HEK293 (cell line): ENCODE measurements at regions not wholly inside any gene's neighbourhood (a gene's known extent, or its start where the extent isn't known, plus 50 kb on each side); places are given as distances from the start of the nearest gene placed in this dataset.

Source experiments
- ELK4 ChIP-seq: IDR thresholded peaks from 2 replicates; pipeline ENCODE4 v1.6.1; 2011; ENCODE audit warnings: mild to moderate bottlenecking, low read depth, low read length, borderline replicate concordance
- GLI4 ChIP-seq: fragments of 450-650 bp; formaldehyde crosslinking; IDR thresholded peaks from 2 replicates; pipeline ENCODE4 v1.5.1; 2016; ENCODE audit warnings: missing biosample characterization, missing genetic modification characterization
- HOXC10 ChIP-seq: sonication (generic); formaldehyde crosslinking; IDR thresholded peaks from 2 replicates; pipeline ENCODE4 v1.8.1; 2023; ENCODE audit warnings: mild to moderate bottlenecking, missing genetic modification reagents
- HOXD13 ChIP-seq: sonication (generic); formaldehyde crosslinking; IDR thresholded peaks from 2 replicates; pipeline ENCODE4 v1.8.0; 2022; ENCODE audit warnings: missing genetic modification reagents, borderline replicate concordance
- KLF17 ChIP-seq: fragments of 450-650 bp; formaldehyde crosslinking; IDR thresholded peaks from 2 replicates; pipeline ENCODE4 v1.5.1; 2016; ENCODE audit warnings: missing biosample characterization, missing genetic modification characterization
- PBX3 ChIP-seq: sonication (generic); formaldehyde crosslinking; IDR thresholded peaks from 2 replicates; pipeline ENCODE4 v1.8.1; 2022; ENCODE audit warnings: mild to moderate bottlenecking, moderate library complexity, missing genetic modification reagents
- PRDM4 ChIP-seq: fragments of 450-650 bp; formaldehyde crosslinking; IDR thresholded peaks from 2 replicates; pipeline ENCODE4 v1.5.1; 2017; ENCODE audit warnings: missing biosample characterization, missing genetic modification characterization
- SALL2 ChIP-seq: fragments of 450-650 bp; formaldehyde crosslinking; IDR thresholded peaks from 2 replicates; pipeline ENCODE4 v1.5.0; 2017; ENCODE audit warnings: missing biosample characterization, mild to moderate bottlenecking, missing genetic modification characterization, borderline replicate concordance
- TRIM28 ChIP-seq: IDR thresholded peaks from 2 replicates; pipeline ENCODE4 v1.6.1; 2011; ENCODE audit warnings: low read length, control low read depth, borderline replicate concordance
- ZBTB48 ChIP-seq: fragments of 450-650 bp; formaldehyde crosslinking; IDR thresholded peaks from 2 replicates; pipeline ENCODE4 v1.5.1; 2016; ENCODE audit warnings: missing biosample characterization, missing genetic modification characterization
- ZFP3 ChIP-seq: fragments of 450-650 bp; formaldehyde crosslinking; IDR thresholded peaks from 2 replicates; pipeline ENCODE4 v1.5.1; 2016; ENCODE audit warnings: low read depth, missing biosample characterization, missing genetic modification characterization
- ZNF112 ChIP-seq: fragments of 450-650 bp; formaldehyde crosslinking; IDR thresholded peaks from 2 replicates; pipeline ENCODE4 v1.5.0; 2017; ENCODE audit warnings: missing biosample characterization, missing genetic modification characterization
- ZNF155 ChIP-seq: fragments of 450-650 bp; formaldehyde crosslinking; IDR thresholded peaks from 2 replicates; pipeline ENCODE4 v1.5.1; 2016; ENCODE audit warnings: missing biosample characterization, missing genetic modification characterization
- ZNF174 ChIP-seq: fragments of 450-650 bp; formaldehyde crosslinking; IDR thresholded peaks from 2 replicates; pipeline ENCODE4 v1.5.0; 2017; ENCODE audit warnings: missing biosample characterization, mild to moderate bottlenecking, missing genetic modification characterization
- ZNF202 ChIP-seq: fragments of 450-650 bp; formaldehyde crosslinking; IDR thresholded peaks from 2 replicates; pipeline ENCODE4 v1.5.1; 2016; ENCODE audit warnings: missing biosample characterization, missing genetic modification characterization, borderline replicate concordance
- ZNF221 ChIP-seq: fragments of 450-650 bp; formaldehyde crosslinking; IDR thresholded peaks from 2 replicates; pipeline ENCODE4 v1.5.1; 2017; ENCODE audit warnings: missing biosample characterization, missing genetic modification characterization, borderline replicate concordance
- ZNF239 ChIP-seq: fragments of 450-650 bp; formaldehyde crosslinking; IDR thresholded peaks from 2 replicates; pipeline ENCODE4 v1.5.1; 2016; ENCODE audit warnings: missing biosample characterization, missing genetic modification characterization
- ZNF302 ChIP-seq: fragments of 450-650 bp; formaldehyde crosslinking; IDR thresholded peaks from 2 replicates; pipeline ENCODE4 v1.5.1; 2016; ENCODE audit warnings: missing biosample characterization, missing genetic modification characterization, low read depth
- ZNF362 ChIP-seq: fragments of 450-650 bp; formaldehyde crosslinking; IDR thresholded peaks from 2 replicates; pipeline ENCODE4 v1.5.1; 2016; ENCODE audit warnings: missing biosample characterization, missing genetic modification characterization
- ZNF37A ChIP-seq: fragments of 450-650 bp; IDR thresholded peaks from 2 replicates; pipeline ENCODE4 v1.5.1; 2018; ENCODE audit warnings: missing biosample characterization, missing genetic modification characterization
- ZNF433 ChIP-seq: fragments of 450-650 bp; formaldehyde crosslinking; IDR thresholded peaks from 2 replicates; pipeline ENCODE4 v1.5.1; 2016; ENCODE audit warnings: missing biosample characterization, missing genetic modification characterization, low read depth
- ZNF449 ChIP-seq: fragments of 450-650 bp; formaldehyde crosslinking; IDR thresholded peaks from 2 replicates; pipeline ENCODE4 v1.5.1; 2017; ENCODE audit warnings: missing biosample characterization, mild to moderate bottlenecking, missing genetic modification characterization, moderate library complexity
- ZNF48 ChIP-seq: fragments of 450-650 bp; formaldehyde crosslinking; IDR thresholded peaks from 2 replicates; pipeline ENCODE4 v1.5.1; 2016; ENCODE audit warnings: missing biosample characterization, missing genetic modification characterization
- ZNF561 ChIP-seq: fragments of 450-650 bp; IDR thresholded peaks from 2 replicates; pipeline ENCODE4 v1.5.1; 2018; ENCODE audit warnings: missing biosample characterization, missing genetic modification characterization, borderline replicate concordance
- ZNF600 ChIP-seq: fragments of 450-650 bp; formaldehyde crosslinking; IDR thresholded peaks from 2 replicates; pipeline ENCODE4 v1.5.1; 2016; ENCODE audit warnings: missing biosample characterization, missing genetic modification characterization
- ZNF645 ChIP-seq: fragments of 450-650 bp; formaldehyde crosslinking; IDR thresholded peaks from 2 replicates; pipeline ENCODE4; 2016; ENCODE audit warnings: missing biosample characterization, missing genetic modification characterization
- ZNF660 ChIP-seq: fragments of 450-650 bp; IDR thresholded peaks from 2 replicates; pipeline ENCODE4 v1.5.1; 2018; ENCODE audit warnings: missing biosample characterization, mild to moderate bottlenecking, missing genetic modification characterization
- ZNF670 ChIP-seq: fragments of 450-650 bp; formaldehyde crosslinking; IDR thresholded peaks from 2 replicates; pipeline ENCODE4 v1.5.1; 2016; ENCODE audit warnings: missing biosample characterization, missing genetic modification characterization, low read depth
- ZNF707 ChIP-seq: fragments of 450-650 bp; formaldehyde crosslinking; IDR thresholded peaks from 2 replicates; pipeline ENCODE4 v1.5.1; 2016; ENCODE audit warnings: missing biosample characterization, missing genetic modification characterization
- ZNF792 ChIP-seq: fragments of 450-650 bp; formaldehyde crosslinking; IDR thresholded peaks from 2 replicates; pipeline ENCODE4 v1.5.1; 2016; ENCODE audit warnings: missing biosample characterization, missing genetic modification characterization
- ZSCAN23 ChIP-seq: fragments of 450-650 bp; formaldehyde crosslinking; IDR thresholded peaks from 2 replicates; pipeline ENCODE4 v1.5.1; 2016; ENCODE audit warnings: missing biosample characterization, missing genetic modification characterization

- no peak for TF ChIP-seq PBX3 (CRISPR knock-in tag)
- TF ChIP-seq ZNF660, result peak; percentile 72; the same call in 1 of the 2 replicates
- peak; percentile 95 for TF ChIP-seq ZNF600 (tag by site-specific recombination)
- no peak for TF ChIP-seq ZNF302 (tag by site-specific recombination)
- TF ChIP-seq ZNF433 (tag by site-specific recombination), result no peak
- no peak for TF ChIP-seq ZNF155 (tag by site-specific recombination)
- TF ChIP-seq ZNF202, result no peak
- no peak for TF ChIP-seq ZNF37A (tag by site-specific recombination)
- TF ChIP-seq ELK4, result no peak
- TF ChIP-seq ZNF645 (tag by site-specific recombination), result no peak
- TF ChIP-seq ZNF239 (tag by site-specific recombination), result no peak
- TF ChIP-seq TRIM28, result peak; percentile 95
- TF ChIP-seq HOXC10 (CRISPR knock-in tag), result no peak
- TF ChIP-seq ZNF112, result no peak
- no peak for TF ChIP-seq ZNF174
- TF ChIP-seq PRDM4 (tag by site-specific recombination), result 0 out of 2 replicates have a peak, but pooled peaks have one; percentile 40
- no peak for TF ChIP-seq ZNF707 (tag by site-specific recombination)
- TF ChIP-seq GLI4, result peak; percentile 43; the same call in 1 of the 2 replicates
- TF ChIP-seq SALL2 (tag by site-specific recombination), result no peak
- TF ChIP-seq ZNF221 (tag by site-specific recombination), result no peak
- no peak for TF ChIP-seq ZNF561 (tag by site-specific recombination)
- no peak for TF ChIP-seq ZFP3 (tag by site-specific recombination)
- no peak for TF ChIP-seq ZNF792 (tag by site-specific recombination)
- TF ChIP-seq HOXD13 (CRISPR knock-in tag), result no peak
- peak; percentile 74 for TF ChIP-seq KLF17
- TF ChIP-seq ZSCAN23 (tag by site-specific recombination), result no peak
- TF ChIP-seq ZNF48 (tag by site-specific recombination), result no peak
- no peak for TF ChIP-seq ZNF449 (tag by site-specific recombination)
- TF ChIP-seq ZNF670 (tag by site-specific recombination), result no peak
- TF ChIP-seq ZNF362 (tag by site-specific recombination), result peak; percentile 62
- peak; percentile 93 for TF ChIP-seq ZBTB48 (tag by site-specific recombination)
These were observed 87.8 kb downstream of the PRKAB2 start (continued) for GRCh38 chr1:147084273-147085096.
